Astrocyte (in vitro differentiated cells and primary cell): ENCODE measurements at regions not wholly inside any gene's neighbourhood (a gene's known extent, or its start where the extent isn't known, plus 50 kb on each side); places are given as distances from the start of the nearest gene placed in this dataset.

Experiments
- EZH2 ChIP-seq: IDR thresholded peaks from 2 replicates; pipeline ENCODE4 v1.6.1; 2012; ENCODE audit warnings: mild to moderate bottlenecking, low read length, inconsistent platforms; ENCODE audit not compliant: insufficient read depth
- TF ChIP-seq, protein P1 (sequence below): IDR thresholded peaks from 2 replicates; pipeline ENCODE4 v1.5.1; 2011; ENCODE audit warnings: low read depth, mild to moderate bottlenecking, inconsistent platforms, low read length, moderate library complexity; ENCODE audit not compliant: insufficient read depth

DNA sequence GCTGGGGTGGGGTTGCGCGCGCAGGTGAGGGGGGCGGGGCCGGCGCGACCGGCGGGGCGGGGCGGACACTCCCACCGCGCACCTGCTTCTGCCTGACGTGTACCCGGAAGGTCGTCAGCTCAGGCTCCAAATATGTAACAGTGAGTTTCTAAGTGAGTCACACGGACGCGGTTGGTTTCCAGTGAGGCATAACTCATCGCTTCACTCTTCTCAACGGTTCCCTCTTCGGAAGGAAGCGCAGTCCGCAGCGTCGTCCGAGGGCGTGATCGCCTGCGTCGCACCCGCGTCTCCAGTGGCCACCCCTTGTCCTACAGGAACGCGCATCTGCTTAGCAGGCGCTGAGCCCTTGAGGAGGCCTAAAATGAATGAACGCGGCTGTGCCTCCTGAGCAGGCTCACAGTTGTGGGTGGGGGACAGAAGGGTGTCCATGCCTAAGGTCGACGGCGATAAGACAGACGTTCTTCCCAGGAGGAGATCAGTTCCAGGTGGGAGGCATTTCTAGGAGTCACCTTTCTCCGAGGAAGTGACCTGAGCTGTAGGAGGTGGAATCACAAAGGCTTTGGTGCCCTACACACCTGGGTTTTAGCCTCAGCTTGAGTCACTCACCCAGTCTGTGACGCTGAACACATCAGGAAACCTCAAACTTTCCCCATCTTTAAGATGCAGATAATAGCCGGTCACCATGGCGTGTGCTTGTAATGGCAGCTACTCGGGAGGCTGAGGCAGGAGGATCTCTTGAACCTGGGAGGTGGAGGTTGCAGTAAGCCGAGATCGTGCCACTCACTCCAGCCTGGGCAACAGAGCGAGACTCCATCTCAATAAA, 50.9 kb upstream of the EZR start:
- TF ChIP-seq, protein P1, sequence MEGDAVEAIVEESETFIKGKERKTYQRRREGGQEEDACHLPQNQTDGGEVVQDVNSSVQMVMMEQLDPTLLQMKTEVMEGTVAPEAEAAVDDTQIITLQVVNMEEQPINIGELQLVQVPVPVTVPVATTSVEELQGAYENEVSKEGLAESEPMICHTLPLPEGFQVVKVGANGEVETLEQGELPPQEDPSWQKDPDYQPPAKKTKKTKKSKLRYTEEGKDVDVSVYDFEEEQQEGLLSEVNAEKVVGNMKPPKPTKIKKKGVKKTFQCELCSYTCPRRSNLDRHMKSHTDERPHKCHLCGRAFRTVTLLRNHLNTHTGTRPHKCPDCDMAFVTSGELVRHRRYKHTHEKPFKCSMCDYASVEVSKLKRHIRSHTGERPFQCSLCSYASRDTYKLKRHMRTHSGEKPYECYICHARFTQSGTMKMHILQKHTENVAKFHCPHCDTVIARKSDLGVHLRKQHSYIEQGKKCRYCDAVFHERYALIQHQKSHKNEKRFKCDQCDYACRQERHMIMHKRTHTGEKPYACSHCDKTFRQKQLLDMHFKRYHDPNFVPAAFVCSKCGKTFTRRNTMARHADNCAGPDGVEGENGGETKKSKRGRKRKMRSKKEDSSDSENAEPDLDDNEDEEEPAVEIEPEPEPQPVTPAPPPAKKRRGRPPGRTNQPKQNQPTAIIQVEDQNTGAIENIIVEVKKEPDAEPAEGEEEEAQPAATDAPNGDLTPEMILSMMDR: peak; percentile 4
- no peak for TF ChIP-seq EZH2
